SK-N-SH treated with all-trans-retinoic acid at 6 μM for 48 hours (cell line): ENCODE measurements at regions not wholly inside any gene's neighbourhood (a gene's known extent, or its start where the extent isn't known, plus 50 kb on each side); places are given as distances from the start of the nearest gene placed in this dataset.

Experiments
- ATAC-seq: fragments of 200-7000 bp; cut with Tn5 transposase; 3 replicates; pipeline ENCODE4 v1.9.1; 2020; ENCODE audit warnings: mild to moderate bottlenecking, moderate library complexity
- ARNTL ChIP-seq: fragments of 450-650 bp; formaldehyde crosslinking; IDR thresholded peaks from 2 replicates; pipeline ENCODE4 v1.5.0; 2020; ENCODE audit warnings: low read depth, mild to moderate bottlenecking, moderate library complexity, borderline replicate concordance
- BACH2 ChIP-seq: fragments of 250-450 bp; sonication (Bioruptor Pico); IDR thresholded peaks from 2 replicates; pipeline ENCODE4 v1.9.0; 2021; ENCODE audit warnings: mild to moderate bottlenecking, borderline replicate concordance
- CSDC2 ChIP-seq: fragments of 250-450 bp; sonication (Bioruptor Pico); IDR thresholded peaks from 2 replicates; pipeline ENCODE4 v1.5.0; 2020; ENCODE audit warnings: mild to moderate bottlenecking, moderate library complexity
- ESRRG ChIP-seq: fragments of 250-450 bp; sonication (Bioruptor Pico); IDR thresholded peaks from 2 replicates; pipeline ENCODE4 v1.6.1; 2021; ENCODE audit warnings: mild to moderate bottlenecking
- GLIS3 ChIP-seq: fragments of 250-450 bp; sonication (Bioruptor Pico); IDR thresholded peaks from 2 replicates; pipeline ENCODE4 v1.5.0; 2020; ENCODE audit warnings: mild to moderate bottlenecking, moderate library complexity
- ISL1 ChIP-seq: fragments of 250-450 bp; sonication (Bioruptor Pico); IDR thresholded peaks from 2 replicates; pipeline ENCODE4 v2.1.2; 2022; ENCODE audit warnings: mild to moderate bottlenecking, moderate library complexity
- OSR1 ChIP-seq: fragments of 250-450 bp; sonication (Bioruptor Pico); IDR thresholded peaks from 2 replicates; pipeline ENCODE4 v1.8.0; 2022; ENCODE audit warnings: moderate library complexity, mild to moderate bottlenecking, inconsistent platforms
- PPARA ChIP-seq: fragments of 250-450 bp; sonication (Bioruptor Pico); IDR thresholded peaks from 2 replicates; pipeline ENCODE4 v1.5.0; 2020; ENCODE audit warnings: mild to moderate bottlenecking, borderline replicate concordance
- RARB ChIP-seq: fragments of 250-450 bp; sonication (Bioruptor Pico); IDR thresholded peaks from 2 replicates; pipeline ENCODE4 v1.8.0; 2021; ENCODE audit warnings: mild to moderate bottlenecking, moderate library complexity
- SNAI2 ChIP-seq: fragments of 250-450 bp; sonication (Bioruptor Pico); IDR thresholded peaks from 2 replicates; pipeline ENCODE4 v1.5.0; 2020; ENCODE audit warnings: mild to moderate bottlenecking, moderate library complexity
- TCF4 ChIP-seq: fragments of 250-450 bp; sonication (Bioruptor Pico); IDR thresholded peaks from 2 replicates; pipeline ENCODE4 v1.8.0; 2021; ENCODE audit warnings: mild to moderate bottlenecking, moderate library complexity, borderline replicate concordance
- TOX ChIP-seq: fragments of 250-450 bp; sonication (Bioruptor Pico); IDR thresholded peaks from 2 replicates; pipeline ENCODE4 v1.8.0; 2021; ENCODE audit warnings: mild to moderate bottlenecking, moderate library complexity, borderline replicate concordance
- ZC3H10 ChIP-seq: fragments of 250-450 bp; sonication (Bioruptor Pico); IDR thresholded peaks from 2 replicates; pipeline ENCODE4 v1.5.1; 2021; ENCODE audit warnings: mild to moderate bottlenecking, moderate library complexity
- ZFP3 ChIP-seq: fragments of 250-450 bp; sonication (Bioruptor Pico); IDR thresholded peaks from 2 replicates; pipeline ENCODE4 v1.5.0; 2020; ENCODE audit warnings: mild to moderate bottlenecking, moderate library complexity
- ZFP30 ChIP-seq: fragments of 450-650 bp; formaldehyde crosslinking; IDR thresholded peaks from 2 replicates; pipeline ENCODE4 v1.5.0; 2022; ENCODE audit warnings: mild to moderate bottlenecking, moderate library complexity
- ZNF565 ChIP-seq: fragments of 450-650 bp; formaldehyde crosslinking; conservative IDR thresholded peaks from 2 replicates; pipeline ENCODE4 v1.5.0; 2020; ENCODE audit warnings: low read depth, mild to moderate bottlenecking, moderate library complexity
- ZNF70 ChIP-seq: fragments of 450-650 bp; formaldehyde crosslinking; IDR thresholded peaks from 2 replicates; pipeline ENCODE4 v1.5.0; 2020; ENCODE audit warnings: mild to moderate bottlenecking, moderate library complexity
- ZNF8 ChIP-seq: fragments of 450-650 bp; formaldehyde crosslinking; IDR thresholded peaks from 2 replicates; pipeline ENCODE4 v1.5.0; 2020; ENCODE audit warnings: mild to moderate bottlenecking, moderate library complexity
- TF ChIP-seq, protein P1 (sequence below): fragments of 250-450 bp; sonication (Bioruptor Pico); IDR thresholded peaks from 2 replicates; pipeline ENCODE4 v1.8.0; 2021; ENCODE audit warnings: low read depth, mild to moderate bottlenecking, moderate library complexity, borderline replicate concordance
- TF ChIP-seq, protein P2 (sequence below): fragments of 250-450 bp; sonication (Bioruptor Pico); IDR thresholded peaks from 2 replicates; pipeline ENCODE4 v1.5.0; 2020; ENCODE audit warnings: mild to moderate bottlenecking, moderate library complexity
- TF ChIP-seq, protein P3 (sequence below): fragments of 250-450 bp; sonication (Bioruptor Pico); IDR thresholded peaks from 2 replicates; pipeline ENCODE4 v1.5.1; 2021; ENCODE audit warnings: mild to moderate bottlenecking, moderate library complexity
- TF ChIP-seq, protein P4 (sequence below): fragments of 250-450 bp; sonication (Bioruptor Pico); IDR thresholded peaks from 2 replicates; pipeline ENCODE4 v1.8.0; 2020; ENCODE audit warnings: mild to moderate bottlenecking, moderate library complexity, borderline replicate concordance

DNA sequence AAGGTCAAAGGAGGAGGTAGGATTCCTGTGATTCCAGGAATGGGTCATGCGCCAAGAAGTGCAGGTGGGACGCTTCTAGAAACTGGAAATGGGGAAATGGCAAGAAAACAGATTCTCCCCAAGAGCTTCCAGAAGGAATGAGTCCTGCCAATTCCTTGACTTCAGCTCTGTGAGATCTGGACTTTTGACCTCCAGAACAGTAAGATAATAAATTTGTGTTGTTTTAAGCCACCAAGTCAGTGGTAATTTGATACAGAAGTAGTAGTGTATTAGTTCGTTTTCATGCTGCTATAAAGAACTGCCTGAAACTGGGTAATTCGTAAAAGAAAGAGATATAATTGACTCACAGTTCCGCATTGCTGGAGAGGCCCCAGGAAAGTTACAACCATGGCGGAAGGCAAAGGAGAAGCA, 178.6 kb upstream of the GALNT17 start:
- TF ChIP-seq ZNF8 (CRISPR knock-in tag) (no peak), GLIS3 (CRISPR knock-in tag) (no peak), CSDC2 (CRISPR knock-in tag) (no peak), ESRRG (CRISPR knock-in tag) (no peak)
- TF ChIP-seq, protein P1, sequence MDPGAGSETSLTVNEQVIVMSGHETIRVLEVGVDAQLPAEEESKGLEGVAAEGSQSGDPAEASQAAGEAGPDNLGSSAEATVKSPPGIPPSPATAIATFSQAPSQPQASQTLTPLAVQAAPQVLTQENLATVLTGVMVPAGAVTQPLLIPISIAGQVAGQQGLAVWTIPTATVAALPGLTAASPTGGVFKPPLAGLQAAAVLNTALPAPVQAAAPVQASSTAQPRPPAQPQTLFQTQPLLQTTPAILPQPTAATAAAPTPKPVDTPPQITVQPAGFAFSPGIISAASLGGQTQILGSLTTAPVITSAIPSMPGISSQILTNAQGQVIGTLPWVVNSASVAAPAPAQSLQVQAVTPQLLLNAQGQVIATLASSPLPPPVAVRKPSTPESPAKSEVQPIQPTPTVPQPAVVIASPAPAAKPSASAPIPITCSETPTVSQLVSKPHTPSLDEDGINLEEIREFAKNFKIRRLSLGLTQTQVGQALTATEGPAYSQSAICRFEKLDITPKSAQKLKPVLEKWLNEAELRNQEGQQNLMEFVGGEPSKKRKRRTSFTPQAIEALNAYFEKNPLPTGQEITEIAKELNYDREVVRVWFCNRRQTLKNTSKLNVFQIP (CRISPR knock-in tag): no peak
- no peak for ATAC-seq

DNA sequence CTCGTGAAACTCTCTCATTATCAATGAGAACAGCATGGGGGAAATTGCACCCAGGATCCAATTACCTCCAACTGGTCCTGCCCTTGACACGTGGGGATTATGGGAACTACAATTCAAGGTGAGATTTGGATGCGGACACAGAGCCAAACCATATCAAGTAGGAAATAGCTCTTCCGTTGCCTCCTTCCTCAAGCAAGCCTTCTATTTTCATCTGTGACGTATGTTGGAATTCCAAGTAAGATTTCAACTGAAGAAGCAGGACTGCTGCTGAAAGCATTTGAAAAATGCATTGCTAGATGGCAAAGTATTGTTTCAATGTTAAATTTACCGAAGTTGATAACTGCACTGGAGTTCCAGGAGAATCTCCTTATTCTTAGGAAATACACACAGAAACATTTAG, 178.1 kb upstream of the GALNT17 start:
- ATAC-seq: no peak
- TF ChIP-seq, protein P2, sequence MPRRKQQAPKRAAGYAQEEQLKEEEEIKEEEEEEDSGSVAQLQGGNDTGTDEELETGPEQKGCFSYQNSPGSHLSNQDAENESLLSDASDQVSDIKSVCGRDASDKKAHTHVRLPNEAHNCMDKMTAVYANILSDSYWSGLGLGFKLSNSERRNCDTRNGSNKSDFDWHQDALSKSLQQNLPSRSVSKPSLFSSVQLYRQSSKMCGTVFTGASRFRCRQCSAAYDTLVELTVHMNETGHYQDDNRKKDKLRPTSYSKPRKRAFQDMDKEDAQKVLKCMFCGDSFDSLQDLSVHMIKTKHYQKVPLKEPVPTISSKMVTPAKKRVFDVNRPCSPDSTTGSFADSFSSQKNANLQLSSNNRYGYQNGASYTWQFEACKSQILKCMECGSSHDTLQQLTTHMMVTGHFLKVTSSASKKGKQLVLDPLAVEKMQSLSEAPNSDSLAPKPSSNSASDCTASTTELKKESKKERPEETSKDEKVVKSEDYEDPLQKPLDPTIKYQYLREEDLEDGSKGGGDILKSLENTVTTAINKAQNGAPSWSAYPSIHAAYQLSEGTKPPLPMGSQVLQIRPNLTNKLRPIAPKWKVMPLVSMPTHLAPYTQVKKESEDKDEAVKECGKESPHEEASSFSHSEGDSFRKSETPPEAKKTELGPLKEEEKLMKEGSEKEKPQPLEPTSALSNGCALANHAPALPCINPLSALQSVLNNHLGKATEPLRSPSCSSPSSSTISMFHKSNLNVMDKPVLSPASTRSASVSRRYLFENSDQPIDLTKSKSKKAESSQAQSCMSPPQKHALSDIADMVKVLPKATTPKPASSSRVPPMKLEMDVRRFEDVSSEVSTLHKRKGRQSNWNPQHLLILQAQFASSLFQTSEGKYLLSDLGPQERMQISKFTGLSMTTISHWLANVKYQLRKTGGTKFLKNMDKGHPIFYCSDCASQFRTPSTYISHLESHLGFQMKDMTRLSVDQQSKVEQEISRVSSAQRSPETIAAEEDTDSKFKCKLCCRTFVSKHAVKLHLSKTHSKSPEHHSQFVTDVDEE (CRISPR knock-in tag): no peak
- TF ChIP-seq ZNF70 (CRISPR knock-in tag): no peak

DNA sequence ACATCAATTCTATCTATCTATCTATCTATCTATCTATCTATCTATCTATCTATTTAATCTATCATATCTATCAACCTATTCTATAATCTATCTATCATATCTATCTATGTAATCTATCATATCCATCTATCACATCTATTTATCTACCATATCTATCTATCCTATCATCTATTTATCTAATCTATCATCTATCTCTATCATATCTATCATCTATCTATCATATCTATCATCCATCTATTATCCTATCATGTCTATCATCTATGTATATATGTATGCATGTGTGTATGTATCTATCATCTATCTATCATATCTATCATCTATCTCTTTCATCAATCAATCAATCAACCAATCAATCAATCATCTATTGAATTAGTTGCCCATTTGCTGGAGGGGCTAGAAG, 159.3 kb upstream of the GALNT17 start:
- ATAC-seq: no peak
- no peak for TF ChIP-seq BACH2 (CRISPR knock-in tag)
- no peak for TF ChIP-seq ZNF70 (CRISPR knock-in tag)
- TF ChIP-seq, protein P3, sequence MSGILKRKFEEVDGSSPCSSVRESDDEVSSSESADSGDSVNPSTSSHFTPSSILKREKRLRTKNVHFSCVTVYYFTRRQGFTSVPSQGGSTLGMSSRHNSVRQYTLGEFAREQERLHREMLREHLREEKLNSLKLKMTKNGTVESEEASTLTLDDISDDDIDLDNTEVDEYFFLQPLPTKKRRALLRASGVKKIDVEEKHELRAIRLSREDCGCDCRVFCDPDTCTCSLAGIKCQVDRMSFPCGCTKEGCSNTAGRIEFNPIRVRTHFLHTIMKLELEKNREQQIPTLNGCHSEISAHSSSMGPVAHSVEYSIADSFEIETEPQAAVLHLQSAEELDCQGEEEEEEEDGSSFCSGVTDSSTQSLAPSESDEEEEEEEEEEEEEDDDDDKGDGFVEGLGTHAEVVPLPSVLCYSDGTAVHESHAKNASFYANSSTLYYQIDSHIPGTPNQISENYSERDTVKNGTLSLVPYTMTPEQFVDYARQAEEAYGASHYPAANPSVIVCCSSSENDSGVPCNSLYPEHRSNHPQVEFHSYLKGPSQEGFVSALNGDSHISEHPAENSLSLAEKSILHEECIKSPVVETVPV (CRISPR knock-in tag): no peak
- TF ChIP-seq PPARA (CRISPR knock-in tag): no peak
- TF ChIP-seq TOX (CRISPR knock-in tag): no peak

DNA sequence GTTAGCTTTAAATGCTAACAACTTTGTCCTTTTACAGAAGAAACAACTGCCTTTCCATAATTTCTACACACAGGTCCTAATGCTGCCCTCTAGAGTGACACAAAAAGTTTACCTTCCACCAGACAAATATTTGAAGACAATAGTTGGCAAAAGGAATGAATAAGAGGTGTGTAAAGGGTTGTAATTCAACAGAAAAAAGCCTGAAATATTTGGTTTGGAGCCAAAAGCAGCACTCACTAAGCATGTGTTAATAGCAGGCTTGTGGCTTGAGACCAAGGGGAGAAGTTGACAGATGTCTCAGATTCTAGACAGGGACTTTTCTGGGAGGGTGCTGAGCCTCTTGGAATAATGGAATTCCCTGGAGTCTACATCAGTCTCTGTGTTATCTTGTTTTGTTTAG, 156.2 kb upstream of the GALNT17 start:
- no peak for TF ChIP-seq RARB

DNA sequence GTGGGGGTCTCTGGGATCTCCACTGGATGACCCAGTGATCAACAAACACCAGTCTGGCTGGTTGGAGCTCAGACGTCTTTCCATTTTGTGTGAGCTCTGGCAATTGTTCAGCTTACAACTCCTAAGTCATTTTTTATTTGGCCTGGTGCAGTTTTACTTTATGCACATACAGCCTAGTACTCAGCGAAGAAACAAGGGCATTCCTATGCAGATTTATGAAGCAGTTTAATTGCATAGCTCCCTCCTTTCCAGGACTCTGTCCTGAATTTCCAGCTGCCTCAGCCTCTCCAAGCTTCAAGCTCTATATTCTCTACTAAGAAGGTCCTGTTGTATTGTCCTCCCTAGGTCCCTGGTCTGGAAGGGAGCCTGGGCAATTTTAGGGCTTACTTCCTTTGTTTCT, 145.6 kb upstream of the GALNT17 start:
- no peak for TF ChIP-seq ZNF70 (CRISPR knock-in tag)
- TF ChIP-seq TOX (CRISPR knock-in tag): no peak
- no peak for TF ChIP-seq ZNF565 (CRISPR knock-in tag)
- TF ChIP-seq PPARA (CRISPR knock-in tag): no peak
- TF ChIP-seq, protein P4, sequence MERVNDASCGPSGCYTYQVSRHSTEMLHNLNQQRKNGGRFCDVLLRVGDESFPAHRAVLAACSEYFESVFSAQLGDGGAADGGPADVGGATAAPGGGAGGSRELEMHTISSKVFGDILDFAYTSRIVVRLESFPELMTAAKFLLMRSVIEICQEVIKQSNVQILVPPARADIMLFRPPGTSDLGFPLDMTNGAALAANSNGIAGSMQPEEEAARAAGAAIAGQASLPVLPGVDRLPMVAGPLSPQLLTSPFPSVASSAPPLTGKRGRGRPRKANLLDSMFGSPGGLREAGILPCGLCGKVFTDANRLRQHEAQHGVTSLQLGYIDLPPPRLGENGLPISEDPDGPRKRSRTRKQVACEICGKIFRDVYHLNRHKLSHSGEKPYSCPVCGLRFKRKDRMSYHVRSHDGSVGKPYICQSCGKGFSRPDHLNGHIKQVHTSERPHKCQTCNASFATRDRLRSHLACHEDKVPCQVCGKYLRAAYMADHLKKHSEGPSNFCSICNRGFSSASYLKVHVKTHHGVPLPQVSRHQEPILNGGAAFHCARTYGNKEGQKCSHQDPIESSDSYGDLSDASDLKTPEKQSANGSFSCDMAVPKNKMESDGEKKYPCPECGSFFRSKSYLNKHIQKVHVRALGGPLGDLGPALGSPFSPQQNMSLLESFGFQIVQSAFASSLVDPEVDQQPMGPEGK (CRISPR knock-in tag): no peak
- no peak for TF ChIP-seq ARNTL (CRISPR knock-in tag)
- no peak for TF ChIP-seq ZC3H10 (CRISPR knock-in tag)
- TF ChIP-seq ZFP30 (CRISPR knock-in tag): no peak
- no peak for TF ChIP-seq ZNF8 (CRISPR knock-in tag)
- TF ChIP-seq OSR1 (CRISPR knock-in tag): no peak
- TF ChIP-seq, protein P2 (CRISPR knock-in tag): no peak
- TF ChIP-seq GLIS3 (CRISPR knock-in tag): no peak
- no peak for TF ChIP-seq ESRRG (CRISPR knock-in tag)
- no peak for TF ChIP-seq TCF4 (CRISPR knock-in tag)
- TF ChIP-seq RARB: no peak
- no peak for TF ChIP-seq BACH2 (CRISPR knock-in tag)
- TF ChIP-seq ZFP3: no peak
- TF ChIP-seq CSDC2 (CRISPR knock-in tag): no peak
- no peak for TF ChIP-seq ISL1 (CRISPR knock-in tag)
- no peak for TF ChIP-seq SNAI2 (CRISPR knock-in tag)
- no peak for ATAC-seq

More for the DNA sequence above, 156.2 kb upstream of the GALNT17 start:
- ATAC-seq: no peak
